ENCODE measurements at regions not wholly inside any gene's neighbourhood (a gene's known extent, or its start where the extent isn't known, plus 50 kb on each side); places are given as distances from the start of the nearest gene placed in this dataset.

DNA sequence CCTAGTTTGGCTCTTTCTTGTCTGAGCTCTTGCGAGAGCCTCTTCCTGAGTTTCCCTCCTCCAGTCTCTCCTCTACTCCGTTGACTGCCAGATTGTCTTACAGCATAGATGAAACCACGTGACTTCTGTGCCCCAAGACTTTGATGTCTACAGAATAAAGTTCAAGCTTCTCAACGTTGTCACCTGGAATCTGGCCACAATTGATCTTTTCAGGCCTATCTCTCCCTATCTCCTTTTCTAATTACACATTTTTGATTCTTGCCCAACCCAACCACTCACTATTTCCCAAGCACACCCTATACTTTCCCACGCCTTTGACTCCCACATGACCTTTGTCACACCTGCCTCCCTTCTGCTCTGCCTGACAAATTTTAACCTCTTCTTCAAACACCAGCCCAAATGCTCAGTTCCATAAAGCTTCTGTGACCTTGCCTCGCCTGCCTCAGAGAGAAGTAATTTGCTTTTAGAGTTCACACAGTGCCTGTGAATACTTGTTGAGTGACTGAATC is 52.4 kb upstream of the PMFBP1 start:
- TF ChIP-seq, protein P1, sequence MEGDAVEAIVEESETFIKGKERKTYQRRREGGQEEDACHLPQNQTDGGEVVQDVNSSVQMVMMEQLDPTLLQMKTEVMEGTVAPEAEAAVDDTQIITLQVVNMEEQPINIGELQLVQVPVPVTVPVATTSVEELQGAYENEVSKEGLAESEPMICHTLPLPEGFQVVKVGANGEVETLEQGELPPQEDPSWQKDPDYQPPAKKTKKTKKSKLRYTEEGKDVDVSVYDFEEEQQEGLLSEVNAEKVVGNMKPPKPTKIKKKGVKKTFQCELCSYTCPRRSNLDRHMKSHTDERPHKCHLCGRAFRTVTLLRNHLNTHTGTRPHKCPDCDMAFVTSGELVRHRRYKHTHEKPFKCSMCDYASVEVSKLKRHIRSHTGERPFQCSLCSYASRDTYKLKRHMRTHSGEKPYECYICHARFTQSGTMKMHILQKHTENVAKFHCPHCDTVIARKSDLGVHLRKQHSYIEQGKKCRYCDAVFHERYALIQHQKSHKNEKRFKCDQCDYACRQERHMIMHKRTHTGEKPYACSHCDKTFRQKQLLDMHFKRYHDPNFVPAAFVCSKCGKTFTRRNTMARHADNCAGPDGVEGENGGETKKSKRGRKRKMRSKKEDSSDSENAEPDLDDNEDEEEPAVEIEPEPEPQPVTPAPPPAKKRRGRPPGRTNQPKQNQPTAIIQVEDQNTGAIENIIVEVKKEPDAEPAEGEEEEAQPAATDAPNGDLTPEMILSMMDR (IDR thresholded peaks at IDR 0.05 in 4 of 5, conservative IDR thresholded peaks at IDR 0.05 in 1 of 5): no peak
- no peak for TF ChIP-seq POLR2A (IDR thresholded peaks at IDR 0.05)
